Endothelial cell of umbilical vein (primary cell): ENCODE measurements at regions not wholly inside any gene's neighbourhood (a gene's known extent, or its start where the extent isn't known, plus 50 kb on each side); places are given as distances from the start of the nearest gene placed in this dataset.

Experiments used
- BruUV-seq: library from RNA; stranded (reverse); fragments of 400-500 nt; replicated peaks from 2 replicates; lab custom pipeline; 2021; lab: Mats Ljungman, UMichigan
- CTCF ChIA-PET: fragments of 300-600, 350-600 bp; sonication (Branson Sonifier 250); formaldehyde crosslinking; loops from one replicate; lab custom pipeline; 2021; ENCODE audit warnings: antibody characterized with exemption, inconsistent platforms; lab: Charles Lee
- POLR2A ChIA-PET: fragments of 300-600, 350-600 bp; sonication (Branson Sonifier 250); formaldehyde crosslinking; loops from one replicate; lab custom pipeline; 2021; ENCODE audit warnings: antibody characterized with exemption, inconsistent platforms; lab: Charles Lee
- DNase-seq: peaks from one replicate; pipeline ENCODE4 v3.0.0-alpha.2; 2011; ENCODE audit warnings: low read depth, low spot score
- FAIRE-seq: peaks from 2 replicates; lab custom pipeline; 2011; peaks lifted over from hg19 to GRCh38; lab: Jason Lieb, UNC
- H2AFZ ChIP-seq: 2 replicates; pipeline ENCODE4 v1.6.0; 2012; ENCODE audit warnings: low read depth, low read length, control low read depth, inconsistent platforms
- H3K27ac ChIP-seq: 2 replicates; pipeline ENCODE4 v1.5.1; 2011; ENCODE audit warnings: low read depth, mild to moderate bottlenecking, control low read depth, low read length, moderate library complexity; ENCODE audit not compliant: insufficient read depth
- H3K27me3 ChIP-seq, 2 experiments: 2 replicates each; pipeline versions ENCODE4 v1.6.0 to v1.6.1; 2011; ENCODE audit warnings: low read length in 2 of 2, mixed read lengths in 1 of 2; ENCODE audit not compliant: control insufficient read depth in 2 of 2, insufficient read depth in 2 of 2
- H3K36me3 ChIP-seq, 2 experiments: 2 replicates in 1 of 2; 3 replicates in 1 of 2; pipeline ENCODE4 v1.5.1; 2011; ENCODE audit warnings: low read length in 2 of 2, mild to moderate bottlenecking in 1 of 2, moderate library complexity in 1 of 2; ENCODE audit not compliant: control insufficient read depth in 2 of 2, insufficient read depth in 2 of 2; ENCODE audit errors: extremely low read depth in 1 of 2
- H3K4me1 ChIP-seq: 3 replicates; pipeline ENCODE4 v1.5.1; 2011; ENCODE audit warnings: mild to moderate bottlenecking, low read length; ENCODE audit not compliant: control insufficient read depth, insufficient read depth; ENCODE audit errors: extremely low read depth
- H3K4me2 ChIP-seq: 2 replicates; pipeline ENCODE4 v1.6.1; 2011; ENCODE audit warnings: low read length, control low read depth, mixed read lengths; ENCODE audit not compliant: insufficient read depth
- H3K4me3 ChIP-seq, 3 experiments: fragments of 200-600 bp in 1 of 3; sonication (generic), shearing (Covaris generic) in 1 of 3; replicated peaks in 1 of 3; 2 replicates each; pipeline ENCODE4 v1.5.1; 2011 to 2016; ENCODE audit warnings: control low read depth in 3 of 3, low read length in 3 of 3, mild to moderate bottlenecking in 2 of 3, inconsistent platforms in 1 of 3, low read depth in 1 of 3, moderate library complexity in 1 of 3; ENCODE audit not compliant: insufficient read depth in 1 of 3
- H3K79me2 ChIP-seq: 2 replicates; pipeline ENCODE4 v1.6.0; 2012; ENCODE audit warnings: low read length, inconsistent platforms; ENCODE audit not compliant: control insufficient read depth, insufficient read depth
- H3K9ac ChIP-seq: replicated peaks from 2 replicates; pipeline ENCODE3; 2011; ENCODE audit warnings: low read length, control low read depth; ENCODE audit not compliant: insufficient read depth; ENCODE audit errors: extremely low read depth
- H3K9me1 ChIP-seq: replicated peaks from 3 replicates; pipeline ENCODE4 v1.6.0; 2011; ENCODE audit warnings: mild to moderate bottlenecking, low read length; ENCODE audit not compliant: control insufficient read depth, insufficient read depth; ENCODE audit errors: extremely low read depth
- H3K9me3 ChIP-seq: replicated peaks from 2 replicates; pipeline ENCODE4 v1.5.1; 2012; ENCODE audit warnings: low read length, inconsistent platforms; ENCODE audit not compliant: control insufficient read depth, insufficient read depth
- H4K20me1 ChIP-seq: replicated peaks from 2 replicates; pipeline ENCODE3; 2011; ENCODE audit warnings: mild to moderate bottlenecking, low read length; ENCODE audit not compliant: control insufficient read depth, insufficient read depth; ENCODE audit errors: extremely low read depth
- EZH2 ChIP-seq: IDR thresholded peaks from 2 replicates; pipeline ENCODE4 v1.6.1; 2012; ENCODE audit warnings: borderline replicate concordance, low read depth, mild to moderate bottlenecking, moderate library complexity, low read length, inconsistent platforms; ENCODE audit not compliant: severe bottlenecking
- FOS ChIP-seq: IDR thresholded peaks from 2 replicates; pipeline ENCODE4 v1.6.1; 2011; ENCODE audit warnings: mild to moderate bottlenecking, low read length, moderate library complexity, borderline replicate concordance; ENCODE audit not compliant: insufficient read depth
- GATA2 ChIP-seq: IDR thresholded peaks from 2 replicates; pipeline ENCODE4 v1.7.0; 2011; ENCODE audit warnings: low read depth, mild to moderate bottlenecking, moderate library complexity, mixed read lengths, low read length; ENCODE audit not compliant: insufficient read length, insufficient read depth
- JUN ChIP-seq: IDR thresholded peaks from 2 replicates; pipeline ENCODE4 v1.6.1; 2011; ENCODE audit warnings: borderline replicate concordance, low read depth; ENCODE audit not compliant: insufficient read length, insufficient read depth
- MYC ChIP-seq: IDR thresholded peaks from one replicate; pipeline ENCODE4 v1.6.1; 2011; ENCODE audit warnings: mild to moderate bottlenecking, low read depth, low read length
- POLR2A ChIP-seq: IDR thresholded peaks from 2 replicates; pipeline ENCODE4 v1.6.1; 2012; ENCODE audit warnings: low read depth, mild to moderate bottlenecking, control low read depth, low read length
- POLR2AphosphoS5 ChIP-seq: IDR thresholded peaks from 2 replicates; pipeline ENCODE4 v1.6.1; 2012; ENCODE audit warnings: low read depth, mild to moderate bottlenecking, control low read depth, low read length, moderate library complexity; ENCODE audit not compliant: insufficient read depth
- dilution Hi-C: fragments of 300-500 bp; cut with MboI; formaldehyde crosslinking; loops from one replicate; pipeline ENCODE4 v1.15.0; 2019; ENCODE audit warnings: low sequenced_read_pairs; ENCODE audit not compliant: extremely low pct_ligation_motif_present
- intact Hi-C: fragments of 100-400 bp; cut with micrococcal nuclease; formaldehyde crosslinking; loops from one replicate; pipeline ENCODE4 v1.10.0; 2022
- TF ChIP-seq, protein P1 (sequence below): IDR thresholded peaks from 2 replicates; pipeline ENCODE4 v1.6.1; 2011; ENCODE audit not compliant: insufficient read depth, insufficient read length
- TF ChIP-seq, protein P2 (sequence below), 2 donors: IDR thresholded peaks; 1 replicate in 1 of 2; 2 replicates in 1 of 2; pipeline ENCODE4 v1.5.1; 2011; ENCODE audit warnings: low read length in 2 of 2, mild to moderate bottlenecking in 2 of 2, moderate library complexity in 2 of 2, control low read depth in 1 of 2, inconsistent platforms in 1 of 2, low read depth in 1 of 2; ENCODE audit not compliant: insufficient read depth in 1 of 2; ENCODE audit errors: extremely low read depth in 1 of 2

DNA sequence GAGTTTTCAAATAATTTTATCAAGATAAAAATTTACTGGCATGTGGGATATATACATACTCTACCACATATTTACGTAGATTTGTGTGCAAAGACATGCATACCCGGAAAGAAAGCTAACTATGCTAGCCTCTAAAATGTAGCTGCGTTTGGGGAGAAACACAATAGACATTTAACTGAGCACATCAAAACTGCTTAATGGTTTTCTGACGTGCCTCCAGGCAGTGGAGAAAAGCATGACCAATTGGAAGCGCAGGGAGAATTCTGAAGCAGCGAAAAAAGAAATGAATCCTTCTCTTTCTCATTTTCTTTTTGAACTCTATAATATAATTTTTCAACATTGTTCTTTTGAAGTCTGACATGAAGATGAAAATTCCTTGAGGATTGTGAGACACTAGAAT, 60.3 kb upstream of the LYZL1 start:
- H3K4me2 ChIP-seq = no peak overlapping the region
- CTCF ChIA-PET = no interaction called here

More for the DNA sequence above, 60.3 kb upstream of the LYZL1 start:
- H3K9me1 ChIP-seq = no peaks in the 10 kb centered on the region
- H3K36me3 ChIP-seq = no peaks in the 10 kb centered on the region
- dilution Hi-C loops (no loop called here), intact Hi-C loops (no loop called here)
- no peak overlapping the region for H3K27ac ChIP-seq
- no peak overlapping the region for H3K4me3 ChIP-seq
- POLR2A ChIA-PET = no interaction called here
- TF ChIP-seq POLR2A (no peak), FOS (no peak), MYC (no peak), EZH2 (no peak), POLR2AphosphoS5 (no peak), GATA2 (no peak), JUN (no peak)
- TF ChIP-seq, protein P1, sequence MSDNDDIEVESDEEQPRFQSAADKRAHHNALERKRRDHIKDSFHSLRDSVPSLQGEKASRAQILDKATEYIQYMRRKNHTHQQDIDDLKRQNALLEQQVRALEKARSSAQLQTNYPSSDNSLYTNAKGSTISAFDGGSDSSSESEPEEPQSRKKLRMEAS = no peak
- TF ChIP-seq, protein P2, sequence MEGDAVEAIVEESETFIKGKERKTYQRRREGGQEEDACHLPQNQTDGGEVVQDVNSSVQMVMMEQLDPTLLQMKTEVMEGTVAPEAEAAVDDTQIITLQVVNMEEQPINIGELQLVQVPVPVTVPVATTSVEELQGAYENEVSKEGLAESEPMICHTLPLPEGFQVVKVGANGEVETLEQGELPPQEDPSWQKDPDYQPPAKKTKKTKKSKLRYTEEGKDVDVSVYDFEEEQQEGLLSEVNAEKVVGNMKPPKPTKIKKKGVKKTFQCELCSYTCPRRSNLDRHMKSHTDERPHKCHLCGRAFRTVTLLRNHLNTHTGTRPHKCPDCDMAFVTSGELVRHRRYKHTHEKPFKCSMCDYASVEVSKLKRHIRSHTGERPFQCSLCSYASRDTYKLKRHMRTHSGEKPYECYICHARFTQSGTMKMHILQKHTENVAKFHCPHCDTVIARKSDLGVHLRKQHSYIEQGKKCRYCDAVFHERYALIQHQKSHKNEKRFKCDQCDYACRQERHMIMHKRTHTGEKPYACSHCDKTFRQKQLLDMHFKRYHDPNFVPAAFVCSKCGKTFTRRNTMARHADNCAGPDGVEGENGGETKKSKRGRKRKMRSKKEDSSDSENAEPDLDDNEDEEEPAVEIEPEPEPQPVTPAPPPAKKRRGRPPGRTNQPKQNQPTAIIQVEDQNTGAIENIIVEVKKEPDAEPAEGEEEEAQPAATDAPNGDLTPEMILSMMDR (IDR thresholded peaks at IDR 0.05; ENCODE audit: extremely low read depth in 1 of 2, insufficient read depth in 1 of 2, low read depth in 1 of 2, low read length in 2 of 2) = no peak
- DNase-seq (no peak), FAIRE-seq (no peak)
- no peaks in the 10 kb centered on the region for H3K4me1 ChIP-seq
- no peaks in the 10 kb centered on the region for H4K20me1 ChIP-seq
- no peak overlapping the region for H2AFZ ChIP-seq
- H3K9me3 ChIP-seq = no peaks in the 10 kb centered on the region
- H3K27me3 ChIP-seq = peaks cover 2 to 16% of the 10 kb centered on the region in 2 experiments
- H3K9ac ChIP-seq = no peak overlapping the region
- H3K79me2 ChIP-seq = no peaks in the 10 kb centered on the region
- BruUV-seq = no TSS peak
